Loucy (cell line): ENCODE measurements at regions not wholly inside any gene's neighbourhood (a gene's known extent, or its start where the extent isn't known, plus 50 kb on each side); places are given as distances from the start of the nearest gene placed in this dataset.

Source experiments
- H2AFZ ChIP-seq: fragments of 200-600 bp; sonication (generic); 2 replicates; pipeline ENCODE4 v1.6.0; 2016; ENCODE audit warnings: antibody characterized with exemption, mild to moderate bottlenecking, low read length, moderate library complexity
- H3F3A ChIP-seq: fragments of 200-600 bp; 2 replicates; pipeline ENCODE4 v1.6.0; 2016; ENCODE audit warnings: antibody characterized with exemption, low read depth, mild to moderate bottlenecking
- H3K27me3 ChIP-seq: fragments of 200-600 bp; sonication (generic); 2 replicates; pipeline ENCODE4 v1.6.1; 2014; ENCODE audit warnings: low read length, mild to moderate bottlenecking; ENCODE audit not compliant: insufficient read depth, poor library complexity, severe bottlenecking
- H3K36me3 ChIP-seq: fragments of 200-600 bp; sonication (generic); 2 replicates; pipeline ENCODE4 v1.6.1; 2016; ENCODE audit warnings: low read length; ENCODE audit not compliant: insufficient read depth
- H3K4me1 ChIP-seq: fragments of 200-600 bp; sonication (generic); 2 replicates; pipeline ENCODE4 v1.5.1; 2014; ENCODE audit warnings: low read length, mild to moderate bottlenecking; ENCODE audit not compliant: insufficient read depth, poor library complexity, severe bottlenecking
- H3K4me2 ChIP-seq: fragments of 200-600 bp; sonication (generic); 2 replicates; pipeline ENCODE4 v1.6.0; 2014; ENCODE audit warnings: antibody characterized with exemption, low read length, low read depth, mild to moderate bottlenecking; ENCODE audit not compliant: poor library complexity, severe bottlenecking
- H3K4me3 ChIP-seq: fragments of 200-600 bp; sonication (generic); 2 replicates; pipeline ENCODE4 v1.5.1; 2014; ENCODE audit warnings: low read length, mild to moderate bottlenecking, mixed read lengths; ENCODE audit not compliant: poor library complexity, severe bottlenecking
- H3K79me2 ChIP-seq: fragments of 200-600 bp; sonication (generic); 2 replicates; pipeline ENCODE4 v1.6.1; 2014; ENCODE audit warnings: low read length; ENCODE audit not compliant: insufficient read depth
- H3K9ac ChIP-seq: fragments of 200-600 bp; sonication (generic); 2 replicates; pipeline ENCODE4 v1.6.0; 2014; ENCODE audit warnings: mild to moderate bottlenecking, low read depth, low read length, moderate library complexity; ENCODE audit not compliant: poor library complexity, severe bottlenecking
- H3K9me2 ChIP-seq: fragments of 200-600 bp; sonication (generic); replicated peaks from 2 replicates; pipeline ENCODE4 v1.6.1; 2016; ENCODE audit warnings: low read depth, low read length, mixed read lengths
- H3K9me3 ChIP-seq: fragments of 200-600 bp; sonication (generic); 2 replicates; pipeline ENCODE4 v1.6.1; 2014; ENCODE audit warnings: mild to moderate bottlenecking, antibody characterized with exemption, low read length, low read depth; ENCODE audit not compliant: insufficient read depth
- H4K20me1 ChIP-seq: fragments of 200-600 bp; sonication (generic); 2 replicates; pipeline ENCODE4 v1.6.0; 2014; ENCODE audit warnings: antibody characterized with exemption, low read length, mild to moderate bottlenecking; ENCODE audit not compliant: insufficient read depth, poor library complexity, severe bottlenecking
- EZH2phosphoT487 ChIP-seq: fragments of 200-600 bp; IDR thresholded peaks from 2 replicates; pipeline ENCODE4 v1.6.1; 2018; ENCODE audit warnings: antibody characterized with exemption, mild to moderate bottlenecking, moderate library complexity, borderline replicate concordance
- TF ChIP-seq, protein P1 (sequence below): fragments of 200-600 bp; sonication (generic); conservative IDR thresholded peaks from 2 replicates; pipeline ENCODE4 v1.5.1; 2014; ENCODE audit warnings: mild to moderate bottlenecking, antibody characterized with exemption, low read length

DNA sequence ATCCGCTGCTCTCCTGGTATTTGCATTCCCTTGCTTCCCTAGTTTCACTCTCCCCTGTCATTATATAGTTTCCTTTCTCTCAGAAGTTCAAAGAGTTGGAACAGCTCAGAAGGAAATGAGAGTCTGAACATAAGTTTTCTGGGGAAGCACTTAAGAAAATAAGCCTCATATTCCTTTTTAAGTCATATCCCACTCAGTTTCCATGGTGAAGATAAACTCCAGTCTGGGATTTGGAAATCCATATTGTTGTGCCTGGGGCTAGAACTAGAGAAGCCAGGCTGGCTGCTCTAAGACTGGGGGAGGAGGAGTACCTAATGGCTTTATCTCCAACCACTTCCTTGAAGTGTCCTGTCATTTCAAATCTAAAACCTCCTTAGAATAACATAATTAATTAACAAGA lies 134.2 kb upstream of the ALCAM start:
- Histone ChIP-seq H3K9ac (no peak overlapping the region), H3K9me2 (no peaks in the 10 kb centered on the region), H3K4me1 (no peaks in the 10 kb centered on the region), H3K4me2 (no peak overlapping the region), H2AFZ (no peak overlapping the region), H3K4me3 (no peak overlapping the region), H4K20me1 (no peaks in the 10 kb centered on the region), H3K9me3 (no peaks in the 10 kb centered on the region), H3K36me3 (no peaks in the 10 kb centered on the region), H3F3A (no peaks in the 10 kb centered on the region), H3K27me3 (no peaks in the 10 kb centered on the region), H3K79me2 (no peaks in the 10 kb centered on the region)
- no peak for TF ChIP-seq EZH2phosphoT487
- TF ChIP-seq, protein P1, sequence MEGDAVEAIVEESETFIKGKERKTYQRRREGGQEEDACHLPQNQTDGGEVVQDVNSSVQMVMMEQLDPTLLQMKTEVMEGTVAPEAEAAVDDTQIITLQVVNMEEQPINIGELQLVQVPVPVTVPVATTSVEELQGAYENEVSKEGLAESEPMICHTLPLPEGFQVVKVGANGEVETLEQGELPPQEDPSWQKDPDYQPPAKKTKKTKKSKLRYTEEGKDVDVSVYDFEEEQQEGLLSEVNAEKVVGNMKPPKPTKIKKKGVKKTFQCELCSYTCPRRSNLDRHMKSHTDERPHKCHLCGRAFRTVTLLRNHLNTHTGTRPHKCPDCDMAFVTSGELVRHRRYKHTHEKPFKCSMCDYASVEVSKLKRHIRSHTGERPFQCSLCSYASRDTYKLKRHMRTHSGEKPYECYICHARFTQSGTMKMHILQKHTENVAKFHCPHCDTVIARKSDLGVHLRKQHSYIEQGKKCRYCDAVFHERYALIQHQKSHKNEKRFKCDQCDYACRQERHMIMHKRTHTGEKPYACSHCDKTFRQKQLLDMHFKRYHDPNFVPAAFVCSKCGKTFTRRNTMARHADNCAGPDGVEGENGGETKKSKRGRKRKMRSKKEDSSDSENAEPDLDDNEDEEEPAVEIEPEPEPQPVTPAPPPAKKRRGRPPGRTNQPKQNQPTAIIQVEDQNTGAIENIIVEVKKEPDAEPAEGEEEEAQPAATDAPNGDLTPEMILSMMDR: no peak

DNA sequence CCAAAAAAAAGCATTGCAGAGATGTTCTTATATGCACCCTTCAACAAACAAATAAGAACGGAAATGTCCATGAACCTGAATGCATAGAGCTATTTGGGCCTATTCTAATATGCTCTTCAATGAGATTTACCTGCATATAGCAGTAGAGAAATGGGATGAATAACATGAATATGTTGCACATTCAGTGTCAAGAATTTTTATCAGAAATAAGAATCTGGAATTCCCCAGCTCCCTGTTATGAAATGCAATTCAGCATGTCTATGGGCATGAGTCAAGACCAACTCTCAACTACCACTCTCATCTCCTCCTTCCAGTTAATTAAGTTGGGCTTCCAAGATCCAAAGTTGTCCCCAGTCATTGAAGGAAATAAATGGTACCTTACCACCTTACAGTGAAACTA lies 133.7 kb upstream of the ALCAM start:
- Histone ChIP-seq H3K4me3 (no peak overlapping the region), H3K36me3 (no peaks in the 10 kb centered on the region), H3K9me3 (no peaks in the 10 kb centered on the region), H3F3A (no peaks in the 10 kb centered on the region), H3K79me2 (no peaks in the 10 kb centered on the region), H3K27me3 (no peaks in the 10 kb centered on the region), H3K9ac (no peak overlapping the region), H3K9me2 (no peaks in the 10 kb centered on the region), H3K4me1 (no peaks in the 10 kb centered on the region), H2AFZ (no peak overlapping the region), H3K4me2 (no peak overlapping the region), H4K20me1 (no peaks in the 10 kb centered on the region)
- TF ChIP-seq, protein P1: no peak
- TF ChIP-seq EZH2phosphoT487: no peak

DNA sequence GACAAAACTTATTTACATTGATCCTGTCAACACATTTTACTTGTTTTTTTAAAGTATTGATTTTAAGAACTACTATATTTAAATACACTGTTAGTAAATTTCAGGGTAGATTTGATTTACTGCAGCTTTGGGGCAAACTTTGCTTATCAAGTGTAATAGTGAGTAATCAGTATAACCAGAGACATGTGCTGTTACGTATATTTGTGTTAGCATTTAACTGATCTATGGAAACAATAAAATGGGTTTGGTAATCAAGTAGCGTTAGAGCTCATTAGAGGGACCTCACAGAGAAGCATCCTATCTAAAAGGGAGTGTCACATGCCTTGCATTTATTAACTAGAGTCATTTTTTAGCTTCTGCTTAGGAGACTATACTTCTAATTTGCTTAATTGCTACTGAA lies 131.5 kb upstream of the ALCAM start:
- Histone ChIP-seq H3K9ac (no peak overlapping the region), H3K4me1 (no peaks in the 10 kb centered on the region), H3K9me3 (no peaks in the 10 kb centered on the region), H4K20me1 (no peaks in the 10 kb centered on the region), H3K27me3 (no peaks in the 10 kb centered on the region), H3K36me3 (no peaks in the 10 kb centered on the region), H3K4me3 (no peak overlapping the region), H3F3A (no peaks in the 10 kb centered on the region), H3K79me2 (no peaks in the 10 kb centered on the region), H2AFZ (no peak overlapping the region), H3K9me2 (no peaks in the 10 kb centered on the region), H3K4me2 (no peak overlapping the region)
- TF ChIP-seq, protein P1: no peak
- no peak for TF ChIP-seq EZH2phosphoT487
